ENCODE measurements at regions not wholly inside any gene's neighbourhood (a gene's known extent, or its start where the extent isn't known, plus 50 kb on each side); places are given as distances from the start of the nearest gene placed in this dataset.

GRCh38 chr12:124448955-124449622 is 118.3 kb downstream of the NCOR2 start:
- Histone ChIP-seq H3K27me3 (ENCODE audit: insufficient read depth, low read length) (no peaks in the 10 kb centered on the region), H3K9me2 (ENCODE audit: low read depth, low read length) (no peaks in the 10 kb centered on the region), H3K36me3 (ENCODE audit: insufficient read depth, low read length) (no peaks in the 10 kb centered on the region), H3K9me3 (ENCODE audit: low read length) (no peaks in the 10 kb centered on the region), H3K4me2 (ENCODE audit: low read length) (no peak overlapping the region), H3K4me3 (ENCODE audit: low read depth, low read length, poor library complexity, severe bottlenecking) (no peak overlapping the region), H3K4me1 (ENCODE audit: insufficient read depth, low read length, severe bottlenecking) (peaks cover 19% of the 10 kb centered on the region), H4K20me1 (ENCODE audit: insufficient read depth, low read length) (no peaks in the 10 kb centered on the region), H3F3A (ENCODE audit: insufficient read depth, low read length) (no peaks in the 10 kb centered on the region), H3K9ac (ENCODE audit: low read length) (no peak overlapping the region), H3K27ac (ENCODE audit: low read depth, low read length, poor library complexity, severe bottlenecking) (no peak overlapping the region), H3K79me2 (ENCODE audit: insufficient read depth, low read length) (no peaks in the 10 kb centered on the region), H2AFZ (ENCODE audit: low read length) (no peak overlapping the region)
- TF ChIP-seq EZH2 (IDR thresholded peaks at IDR 0.05; ENCODE audit: borderline replicate concordance, low read length) (no peak), CTCF (IDR thresholded peaks at IDR 0.05; ENCODE audit: low read length) (no peak)

- Histone ChIP-seq H3F3A (ENCODE audit: insufficient read depth, low read length) (no peaks in the 10 kb centered on the region), H2AFZ (ENCODE audit: low read length) (no peak overlapping the region), H3K4me3 (ENCODE audit: low read depth, low read length, poor library complexity, severe bottlenecking) (no peak overlapping the region), H3K27ac (ENCODE audit: low read depth, low read length, poor library complexity, severe bottlenecking) (no peak overlapping the region), H3K9me2 (ENCODE audit: low read depth, low read length) (no peaks in the 10 kb centered on the region), H3K9ac (ENCODE audit: low read length) (no peak overlapping the region), H3K27me3 (ENCODE audit: insufficient read depth, low read length) (no peaks in the 10 kb centered on the region), H3K4me2 (ENCODE audit: low read length) (no peak overlapping the region), H4K20me1 (ENCODE audit: insufficient read depth, low read length) (no peaks in the 10 kb centered on the region), H3K36me3 (ENCODE audit: insufficient read depth, low read length) (no peaks in the 10 kb centered on the region), H3K79me2 (ENCODE audit: insufficient read depth, low read length) (no peaks in the 10 kb centered on the region), H3K4me1 (ENCODE audit: insufficient read depth, low read length, severe bottlenecking) (peaks cover 12% of the 10 kb centered on the region), H3K9me3 (ENCODE audit: low read length) (no peaks in the 10 kb centered on the region)
- TF ChIP-seq CTCF (IDR thresholded peaks at IDR 0.05; ENCODE audit: low read length) (no peak), EZH2 (IDR thresholded peaks at IDR 0.05; ENCODE audit: borderline replicate concordance, low read length) (no peak)
These were observed 119.0 kb downstream of the NCOR2 start for GRCh38 chr12:124448241-124448954.

DNA sequence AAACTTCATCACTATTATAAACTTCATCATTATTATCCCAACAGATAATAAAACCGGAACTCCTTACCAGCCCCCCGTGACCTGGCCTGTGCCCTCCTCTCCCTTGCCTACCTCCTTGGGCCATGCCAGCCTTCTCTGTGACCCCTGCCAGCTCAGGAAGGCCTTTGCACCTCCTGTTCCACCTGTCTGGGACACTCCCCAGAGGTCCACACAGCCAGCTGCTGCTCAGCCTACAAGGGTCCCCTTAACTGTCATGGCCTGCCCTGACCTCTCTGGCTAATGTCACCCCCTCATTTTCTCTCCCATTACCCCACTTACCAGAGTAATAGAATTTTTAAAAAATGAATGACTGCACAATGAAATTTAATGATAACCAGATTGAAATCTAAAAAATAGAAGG is 121.0 kb downstream of the NCOR2 start:
- H3K27ac ChIP-seq (ENCODE audit: low read depth, low read length, poor library complexity, severe bottlenecking) = no peak overlapping the region
- H3K36me3 ChIP-seq (ENCODE audit: insufficient read depth, low read length) = no peaks in the 10 kb centered on the region
- H3K79me2 ChIP-seq (ENCODE audit: insufficient read depth, low read length) = no peaks in the 10 kb centered on the region
- no peak overlapping the region for H3K4me2 ChIP-seq (ENCODE audit: low read length)
- H3K9me2 ChIP-seq (ENCODE audit: low read depth, low read length) = no peaks in the 10 kb centered on the region
- peaks cover 15% of the 10 kb centered on the region for H3K4me1 ChIP-seq (ENCODE audit: insufficient read depth, low read length, severe bottlenecking)
- H3F3A ChIP-seq (ENCODE audit: insufficient read depth, low read length) = no peaks in the 10 kb centered on the region
- H3K9me3 ChIP-seq (ENCODE audit: low read length) = no peaks in the 10 kb centered on the region
- no peak overlapping the region for H2AFZ ChIP-seq (ENCODE audit: low read length)
- no peaks in the 10 kb centered on the region for H3K27me3 ChIP-seq (ENCODE audit: insufficient read depth, low read length)
- H3K9ac ChIP-seq (ENCODE audit: low read length) = no peak overlapping the region
- no peak for TF ChIP-seq CTCF (IDR thresholded peaks at IDR 0.05; ENCODE audit: low read length)
- TF ChIP-seq EZH2 (IDR thresholded peaks at IDR 0.05; ENCODE audit: borderline replicate concordance, low read length) = no peak
- H4K20me1 ChIP-seq (ENCODE audit: insufficient read depth, low read length) = no peaks in the 10 kb centered on the region
- H3K4me3 ChIP-seq (ENCODE audit: low read depth, low read length, poor library complexity, severe bottlenecking) = no peak overlapping the region
